BE2C (cell line): ENCODE measurements at regions not wholly inside any gene's neighbourhood (a gene's known extent, or its start where the extent isn't known, plus 50 kb on each side); places are given as distances from the start of the nearest gene placed in this dataset.
A peak's percentile ranks its signal among the peaks of the same experiment; 100 is the strongest.

ENCODE experiments used
- DNase-seq: peaks from one replicate; pipeline ENCODE4 v3.0.0-alpha.2; 2020
- H3K27me3 ChIP-seq: fragments of 250-450 bp; sonication (Bioruptor Pico); 2 replicates; pipeline ENCODE4 v1.5.1; 2020; ENCODE audit warnings: mild to moderate bottlenecking
- H3K36me3 ChIP-seq: fragments of 250-450 bp; sonication (Bioruptor Pico); 2 replicates; pipeline ENCODE4 v1.5.1; 2020; ENCODE audit warnings: mild to moderate bottlenecking
- H3K4me1 ChIP-seq: fragments of 250-450 bp; sonication (Bioruptor Pico); 2 replicates; pipeline ENCODE4 v1.5.1; 2020
- H3K4me3 ChIP-seq: 2 replicates; pipeline ENCODE4 v1.5.1; 2011; ENCODE audit warnings: low read depth, low read length
- H3K9me3 ChIP-seq: fragments of 250-450 bp; sonication (Bioruptor Pico); 2 replicates; pipeline ENCODE4 v1.5.1; 2020
- TF ChIP-seq, protein P1 (sequence below): IDR thresholded peaks from 2 replicates; pipeline ENCODE4 v1.5.1; 2012; ENCODE audit warnings: mild to moderate bottlenecking, low read depth, low read length

DNA sequence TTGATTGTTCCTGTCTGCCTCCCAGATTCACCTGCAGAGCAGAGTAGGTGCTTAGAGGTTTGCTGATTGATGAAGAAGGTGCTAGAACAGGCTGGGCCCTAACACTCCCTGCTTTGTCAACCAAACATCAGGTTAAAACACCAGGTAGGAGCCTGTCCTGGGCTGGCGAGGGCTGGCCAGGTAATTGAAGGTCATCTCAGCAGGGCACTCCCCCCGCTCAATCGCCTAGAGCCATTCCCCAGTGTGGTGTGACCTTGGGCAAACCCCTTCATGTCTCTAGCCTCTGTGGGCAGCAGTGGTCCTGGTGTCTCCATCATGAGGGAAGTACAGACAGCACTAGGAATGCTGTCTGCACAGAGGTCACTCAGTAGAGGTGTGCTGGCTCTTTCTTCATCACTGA lies 88.3 kb downstream of the KLF15 start:
- Histone ChIP-seq H3K36me3 (no peaks in the 10 kb centered on the region), H3K9me3 (no peaks in the 10 kb centered on the region), H3K4me3 (no peak overlapping the region), H3K4me1 (no peaks in the 10 kb centered on the region), H3K27me3 (peaks cover 3% of the 10 kb centered on the region; the same call in 1 of the 2 replicates)
- TF ChIP-seq, protein P1, sequence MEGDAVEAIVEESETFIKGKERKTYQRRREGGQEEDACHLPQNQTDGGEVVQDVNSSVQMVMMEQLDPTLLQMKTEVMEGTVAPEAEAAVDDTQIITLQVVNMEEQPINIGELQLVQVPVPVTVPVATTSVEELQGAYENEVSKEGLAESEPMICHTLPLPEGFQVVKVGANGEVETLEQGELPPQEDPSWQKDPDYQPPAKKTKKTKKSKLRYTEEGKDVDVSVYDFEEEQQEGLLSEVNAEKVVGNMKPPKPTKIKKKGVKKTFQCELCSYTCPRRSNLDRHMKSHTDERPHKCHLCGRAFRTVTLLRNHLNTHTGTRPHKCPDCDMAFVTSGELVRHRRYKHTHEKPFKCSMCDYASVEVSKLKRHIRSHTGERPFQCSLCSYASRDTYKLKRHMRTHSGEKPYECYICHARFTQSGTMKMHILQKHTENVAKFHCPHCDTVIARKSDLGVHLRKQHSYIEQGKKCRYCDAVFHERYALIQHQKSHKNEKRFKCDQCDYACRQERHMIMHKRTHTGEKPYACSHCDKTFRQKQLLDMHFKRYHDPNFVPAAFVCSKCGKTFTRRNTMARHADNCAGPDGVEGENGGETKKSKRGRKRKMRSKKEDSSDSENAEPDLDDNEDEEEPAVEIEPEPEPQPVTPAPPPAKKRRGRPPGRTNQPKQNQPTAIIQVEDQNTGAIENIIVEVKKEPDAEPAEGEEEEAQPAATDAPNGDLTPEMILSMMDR = no peak
- DNase-seq = no peak

DNA sequence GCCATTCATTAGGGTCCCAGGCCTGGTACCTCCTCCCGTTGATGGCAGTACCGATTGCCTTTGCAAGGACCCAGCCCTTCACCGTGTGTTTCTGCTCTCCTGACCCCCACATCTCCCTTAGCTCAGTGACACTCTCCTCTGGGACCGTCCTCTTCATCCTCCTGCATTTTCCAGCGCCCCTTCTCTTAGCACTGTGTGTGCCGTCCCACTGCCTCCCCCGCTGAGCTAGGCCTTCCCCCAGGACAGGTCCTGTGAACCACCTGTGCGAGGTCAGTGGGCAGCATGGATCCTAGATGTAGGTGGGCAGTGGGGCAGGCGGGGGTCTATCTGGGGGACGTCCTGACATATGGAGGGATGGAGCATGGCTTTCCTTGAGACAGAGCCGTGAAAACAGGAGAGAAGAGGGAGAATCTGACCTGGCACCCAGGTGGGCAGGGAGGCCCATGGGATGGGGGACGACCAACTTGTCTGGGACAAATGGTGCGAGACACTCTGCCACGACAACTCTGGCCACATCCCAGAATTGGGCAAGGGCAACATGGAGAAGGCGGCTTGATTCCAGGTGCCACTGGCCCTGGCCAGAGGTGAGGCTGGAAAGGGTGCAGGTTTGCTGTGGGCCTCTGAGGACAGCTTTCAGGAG lies 87.7 kb upstream of the ALDH1L1 start:
- no peak overlapping the region for H3K4me3 ChIP-seq
- peaks cover 3% of the 10 kb centered on the region; the same call in 1 of the 2 replicates for H3K27me3 ChIP-seq
- H3K36me3 ChIP-seq = no peaks in the 10 kb centered on the region
- no peaks in the 10 kb centered on the region for H3K9me3 ChIP-seq
- H3K4me1 ChIP-seq = no peaks in the 10 kb centered on the region
- DNase-seq = no peak
- TF ChIP-seq, protein P1 = no peak

DNA sequence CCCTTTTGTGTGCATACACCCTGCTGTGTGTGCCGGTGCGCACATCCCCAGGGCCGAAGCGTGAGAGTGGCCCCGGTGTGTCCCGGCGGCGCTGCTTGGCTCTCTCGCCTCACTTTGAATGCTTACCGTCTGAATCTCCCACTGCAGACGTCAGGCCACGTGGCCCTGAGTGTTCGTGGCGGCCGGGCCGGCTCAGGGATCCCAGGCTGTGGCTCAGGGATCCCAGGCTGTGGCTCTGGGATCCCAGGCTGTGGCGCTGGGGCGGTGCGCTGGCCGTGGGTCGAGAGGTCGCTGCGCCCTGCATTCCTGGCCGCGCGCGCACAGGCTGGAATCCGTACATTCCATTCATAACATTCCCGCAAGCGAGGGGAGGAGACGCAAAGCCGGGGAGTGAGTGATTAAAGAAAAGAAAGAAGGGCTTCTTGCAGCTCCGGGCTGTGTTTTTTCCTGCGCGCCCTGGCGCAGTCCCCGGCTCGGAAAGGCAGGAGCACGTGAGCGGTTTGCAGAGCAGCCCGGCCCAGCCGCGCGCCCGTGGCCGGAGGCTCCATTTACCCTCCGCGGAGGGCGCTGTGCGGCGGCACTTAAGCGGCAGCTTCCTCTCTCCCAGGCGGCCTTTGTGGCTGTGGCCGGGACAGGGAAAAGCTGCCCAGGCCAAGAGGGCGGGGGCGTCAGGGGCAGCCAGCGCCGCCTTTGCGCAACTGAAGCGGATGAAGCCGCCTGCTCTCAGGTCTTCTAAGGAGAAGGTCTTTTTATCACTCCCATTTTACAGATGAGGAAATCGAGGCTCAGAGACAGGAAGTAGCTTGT lies 87.0 kb upstream of the ALDH1L1 start:
- no peaks in the 10 kb centered on the region for H3K36me3 ChIP-seq
- peaks cover 3% of the 10 kb centered on the region; the same call in 1 of the 2 replicates for H3K27me3 ChIP-seq
- TF ChIP-seq, protein P1 = peak; percentile 19
- H3K4me1 ChIP-seq = no peaks in the 10 kb centered on the region
- H3K9me3 ChIP-seq = no peaks in the 10 kb centered on the region
- DNase-seq = peak; percentile 57
- peak overlapping the region; percentile 49 for H3K4me3 ChIP-seq

DNA sequence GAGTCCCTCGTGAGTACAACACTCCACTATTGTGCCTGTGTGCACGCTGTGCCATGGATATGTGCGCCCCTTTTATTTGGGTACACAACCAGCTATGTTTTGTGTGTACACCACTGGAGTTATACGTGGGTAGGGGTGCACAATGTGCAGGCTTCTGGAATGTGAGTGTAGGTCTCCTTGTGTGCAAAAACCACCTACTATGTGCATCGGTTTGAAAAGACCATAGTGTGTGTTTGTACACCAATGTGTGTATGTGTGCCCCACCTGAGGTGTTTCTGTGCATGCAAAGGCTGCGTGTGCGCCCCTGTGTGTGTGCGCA lies 86.4 kb upstream of the ALDH1L1 start:
- TF ChIP-seq, protein P1 = no peak
- Histone ChIP-seq H3K9me3 (no peaks in the 10 kb centered on the region), H3K36me3 (no peaks in the 10 kb centered on the region), H3K4me1 (no peaks in the 10 kb centered on the region), H3K4me3 (no peak overlapping the region), H3K27me3 (peaks cover 3% of the 10 kb centered on the region; the same call in 1 of the 2 replicates)
- no peak for DNase-seq

DNA sequence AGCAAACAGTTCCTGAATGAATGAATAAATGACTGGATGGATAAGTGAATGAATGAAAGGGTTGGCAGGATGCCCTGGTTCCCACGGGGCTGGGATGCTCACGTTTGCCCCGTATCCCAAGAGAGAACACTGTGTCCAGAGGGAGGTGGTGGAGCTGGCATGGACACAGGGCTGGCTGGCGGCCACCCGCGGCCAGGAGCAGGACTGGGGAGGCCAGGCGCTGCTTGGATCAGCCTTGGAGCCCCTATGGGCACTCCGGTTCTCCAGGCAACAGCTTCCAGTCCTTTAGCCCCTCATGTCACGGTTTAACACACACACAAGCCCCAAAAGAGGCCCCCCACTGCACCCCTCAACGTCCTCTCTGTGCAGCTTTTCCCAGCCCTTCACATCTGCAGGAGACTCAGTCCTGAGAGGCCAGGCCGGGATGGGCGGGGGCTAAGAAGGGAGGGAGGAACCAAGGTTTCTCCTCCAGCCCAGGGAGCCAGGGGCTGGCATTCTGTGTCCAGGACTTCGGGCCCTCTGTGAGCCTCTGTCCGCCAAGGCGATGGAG lies 86.0 kb upstream of the ALDH1L1 start:
- no peaks in the 10 kb centered on the region for H3K36me3 ChIP-seq
- TF ChIP-seq, protein P1 = no peak
- H3K27me3 ChIP-seq = peaks cover 3% of the 10 kb centered on the region; the same call in 1 of the 2 replicates
- H3K4me1 ChIP-seq = no peaks in the 10 kb centered on the region
- no peaks in the 10 kb centered on the region for H3K9me3 ChIP-seq
- no peak for DNase-seq
- H3K4me3 ChIP-seq = no peak overlapping the region

DNA sequence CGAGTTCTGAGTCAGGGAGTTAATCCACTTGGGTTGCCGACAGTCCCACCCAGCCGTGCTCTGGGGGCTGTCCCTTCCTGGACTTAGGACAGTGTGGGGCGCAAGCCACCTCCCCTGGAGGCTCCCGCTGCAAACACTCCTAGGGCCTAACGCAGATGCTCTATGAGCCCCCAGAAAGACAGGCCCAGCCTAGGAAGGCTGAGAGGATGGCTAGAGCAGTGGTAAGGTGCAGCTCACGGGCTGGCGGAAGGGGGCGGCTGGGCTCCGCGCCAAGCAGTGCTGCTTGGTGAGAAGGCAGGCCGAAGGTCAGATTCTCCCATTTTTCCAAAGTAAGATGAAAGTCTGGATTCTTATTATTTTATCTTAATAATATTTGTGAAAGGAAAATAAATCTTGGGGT lies 84.6 kb upstream of the ALDH1L1 start:
- H3K4me1 ChIP-seq = no peaks in the 10 kb centered on the region
- no peak for DNase-seq
- H3K4me3 ChIP-seq = no peak overlapping the region
- TF ChIP-seq, protein P1 = no peak
- H3K27me3 ChIP-seq = peaks cover 3% of the 10 kb centered on the region; the same call in 1 of the 2 replicates
- H3K9me3 ChIP-seq = no peaks in the 10 kb centered on the region
- H3K36me3 ChIP-seq = no peaks in the 10 kb centered on the region
